HG03432 (cell line): ENCODE measurements at regions not wholly inside any gene's neighbourhood (a gene's known extent, or its start where the extent isn't known, plus 50 kb on each side); places are given as distances from the start of the nearest gene placed in this dataset.

Experiments used
- ATAC-seq: cut with Tn5 transposase; IDR thresholded peaks from one replicate; pipeline ENCODE4 v1.9.1; 2021; ENCODE audit warnings: mild to moderate bottlenecking, moderate library complexity; ENCODE audit not compliant: unreplicated experiment

DNA sequence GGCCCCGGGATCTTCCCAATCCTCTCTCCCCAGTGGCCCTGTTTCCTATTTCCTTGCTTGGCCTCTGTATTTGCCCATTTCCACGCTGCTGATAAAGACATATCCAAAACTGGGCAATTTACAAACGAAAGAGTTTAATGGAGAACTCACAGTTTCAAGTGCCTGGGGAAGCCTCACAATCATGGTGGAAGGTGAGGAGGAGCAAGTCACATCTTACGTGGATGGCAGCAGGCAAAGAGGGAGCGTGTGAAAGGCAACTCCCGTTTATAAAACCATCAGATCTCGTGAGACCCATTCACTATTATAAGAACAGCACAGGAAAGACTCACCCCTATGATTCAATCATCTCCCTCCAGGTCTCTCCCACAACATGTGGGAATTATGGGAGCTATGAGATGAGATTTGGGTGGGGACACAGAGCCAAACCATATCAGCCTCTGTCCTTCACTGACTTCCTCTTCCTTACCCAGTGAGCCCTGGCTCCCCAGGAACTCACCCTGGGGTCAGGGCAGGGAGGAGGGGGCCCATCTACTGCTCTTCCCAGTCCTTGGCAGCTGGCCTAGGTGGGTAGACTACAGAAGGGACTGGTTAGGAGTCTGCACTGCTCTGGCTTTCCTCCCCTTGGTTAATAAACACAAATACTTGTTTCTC is 105.8 kb upstream of the MYCN start:
- ATAC-seq, result no peak

DNA sequence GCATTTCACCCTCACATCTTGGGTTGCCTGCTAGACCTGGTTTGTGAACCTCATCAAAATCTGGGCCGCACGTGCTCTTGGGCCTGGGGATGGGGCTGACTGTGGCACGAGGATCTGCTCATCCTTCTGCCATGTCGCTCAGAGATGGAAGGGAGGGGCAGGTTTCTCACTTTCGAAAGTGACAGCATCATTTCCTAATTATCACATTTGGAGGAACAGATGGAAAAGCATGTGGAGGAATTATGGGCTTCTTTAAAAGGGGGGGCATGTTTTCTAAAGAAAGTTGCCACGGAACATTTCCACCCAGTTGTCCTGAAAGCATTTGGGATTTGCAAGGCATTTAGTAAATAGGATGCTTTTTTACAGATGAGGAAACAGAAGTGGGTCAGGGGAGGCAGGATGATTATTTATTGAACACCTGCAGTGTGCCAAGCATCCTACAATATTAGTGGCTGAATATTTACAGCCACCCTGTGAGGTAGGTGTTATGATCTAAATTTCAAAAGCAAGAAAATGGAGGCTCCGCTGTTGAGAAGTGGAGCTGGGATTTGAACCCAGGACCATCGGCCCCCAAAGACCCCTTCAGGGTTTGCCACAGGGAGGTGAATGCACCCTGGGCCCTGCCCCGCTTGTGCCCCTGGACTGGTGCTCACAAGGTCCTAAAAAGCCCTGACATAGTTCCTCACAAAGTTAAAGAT is 104.2 kb upstream of the MYCN start:
- no peak for ATAC-seq

DNA sequence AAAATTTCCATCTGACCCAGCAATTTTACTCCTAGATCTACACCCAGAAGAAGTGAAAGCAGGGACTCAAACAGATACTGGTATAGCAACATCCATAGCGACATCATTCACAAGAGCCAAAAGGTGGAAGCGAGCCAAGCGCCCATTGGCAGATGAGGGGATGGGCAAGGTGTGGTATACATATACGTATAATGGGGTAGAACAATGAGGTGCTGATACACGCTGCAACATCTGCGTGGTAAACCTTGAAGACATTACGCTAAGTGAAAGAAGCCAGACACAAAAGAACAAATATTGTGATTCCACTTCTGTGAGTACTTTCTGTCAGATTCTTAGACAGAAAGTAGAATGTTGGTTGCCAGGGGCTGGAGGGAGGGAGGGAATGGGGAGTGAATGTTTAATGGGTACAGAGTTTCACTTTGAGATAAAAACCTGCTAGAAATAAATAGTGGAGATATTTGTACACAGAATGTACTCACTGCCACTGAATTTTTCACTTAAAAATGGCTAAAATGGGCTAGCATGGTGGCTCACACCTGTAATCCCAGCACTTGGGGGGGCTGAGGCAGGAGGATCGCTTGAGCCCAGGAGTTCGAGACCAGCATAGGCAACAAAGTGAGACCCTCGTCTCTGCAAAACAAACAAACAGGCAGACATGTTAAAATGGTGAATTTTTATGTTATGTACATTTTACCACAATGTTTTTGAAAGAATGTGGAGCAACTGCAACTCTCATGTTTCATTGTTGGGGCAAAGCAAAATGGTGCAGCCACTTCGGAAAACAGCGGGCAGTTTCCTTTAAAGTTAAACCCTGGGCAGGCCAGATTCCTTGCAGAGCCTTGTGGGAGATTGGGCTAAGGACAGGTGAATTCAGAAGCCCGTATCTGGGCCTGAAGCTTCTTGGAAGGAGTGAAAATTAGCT is 103.4 kb upstream of the MYCN start:
- ATAC-seq, result no peak

DNA sequence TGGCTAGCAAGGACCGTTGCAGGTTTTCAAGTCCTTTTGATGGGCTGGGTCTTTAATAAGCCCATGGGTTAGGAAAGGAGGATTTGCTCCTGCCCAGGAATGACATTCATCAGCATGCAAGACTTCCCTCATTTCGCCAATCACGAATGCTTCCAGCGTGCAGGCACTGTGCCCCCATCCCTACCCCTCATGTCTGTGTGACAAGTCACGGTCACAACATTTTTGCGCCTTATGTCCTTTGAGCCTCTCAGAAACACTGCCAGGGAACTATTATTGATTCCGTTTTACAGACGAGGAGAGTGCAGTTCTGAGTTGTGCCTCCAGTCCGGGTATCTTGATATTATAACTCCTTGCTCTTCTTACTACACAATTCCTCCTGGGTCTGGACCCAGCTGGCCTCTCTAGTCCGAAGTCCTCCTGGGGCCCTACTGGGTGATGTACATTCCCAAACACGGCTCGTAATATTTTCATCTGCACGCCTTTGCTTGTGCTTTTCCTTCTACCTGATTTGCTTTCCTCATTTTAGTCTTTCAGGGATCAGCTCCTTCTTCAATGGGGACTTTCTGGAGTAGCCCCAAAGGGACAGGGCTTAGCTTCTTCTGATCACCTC is 101.8 kb upstream of the MYCN start:
- no peak for ATAC-seq

DNA sequence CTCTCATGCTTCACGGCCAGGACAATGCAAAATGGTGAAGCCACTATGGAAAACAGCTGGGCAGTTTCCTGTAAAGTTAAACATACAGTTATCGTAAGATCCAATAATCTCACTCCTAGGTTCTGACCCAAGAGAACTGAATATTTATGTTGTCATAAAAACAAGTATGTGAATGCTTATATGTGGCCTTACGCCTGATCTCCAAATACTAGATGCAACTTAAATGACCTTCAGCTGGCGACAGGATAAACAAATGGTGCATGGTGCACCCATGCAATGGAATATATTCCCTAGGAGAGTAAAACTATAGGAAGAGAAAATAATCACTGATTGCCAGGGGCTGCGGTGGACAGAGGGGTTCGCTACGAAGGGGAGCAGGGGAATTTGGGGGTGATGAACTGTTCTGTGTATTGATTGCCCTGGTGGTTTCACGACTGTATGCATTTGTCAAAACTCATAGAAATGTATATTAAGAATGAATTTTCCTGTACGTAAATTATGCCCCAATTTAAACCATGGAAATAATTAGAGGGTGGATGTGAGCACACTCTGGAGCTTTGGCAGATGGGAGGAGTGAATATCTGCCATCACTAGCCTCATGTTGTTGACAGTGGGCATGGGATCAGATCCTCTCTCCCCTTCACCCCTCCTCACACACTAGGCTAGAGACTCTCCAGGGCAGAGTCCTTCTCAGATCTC is 100.8 kb upstream of the MYCN start:
- no peak for ATAC-seq

DNA sequence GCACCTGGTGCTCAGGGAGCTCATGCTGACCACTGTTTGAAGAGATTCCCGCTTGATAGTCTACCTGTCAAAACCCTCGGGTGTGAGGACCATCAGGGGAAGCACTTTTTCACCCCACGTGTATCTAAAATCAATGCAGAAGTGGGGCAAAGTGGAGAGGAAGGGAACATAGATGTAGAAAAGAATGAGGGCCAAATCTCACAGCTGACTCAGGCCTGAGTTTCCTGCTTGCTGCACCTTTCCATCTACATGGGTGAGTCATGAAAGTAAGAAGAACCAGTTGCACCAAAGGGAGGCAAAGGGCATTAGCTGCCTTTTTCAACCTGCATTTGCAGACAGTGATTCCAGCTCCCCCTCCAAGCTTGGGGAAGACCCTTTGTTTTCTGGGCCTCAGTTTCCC is 100.2 kb upstream of the MYCN start:
- no peak for ATAC-seq

DNA sequence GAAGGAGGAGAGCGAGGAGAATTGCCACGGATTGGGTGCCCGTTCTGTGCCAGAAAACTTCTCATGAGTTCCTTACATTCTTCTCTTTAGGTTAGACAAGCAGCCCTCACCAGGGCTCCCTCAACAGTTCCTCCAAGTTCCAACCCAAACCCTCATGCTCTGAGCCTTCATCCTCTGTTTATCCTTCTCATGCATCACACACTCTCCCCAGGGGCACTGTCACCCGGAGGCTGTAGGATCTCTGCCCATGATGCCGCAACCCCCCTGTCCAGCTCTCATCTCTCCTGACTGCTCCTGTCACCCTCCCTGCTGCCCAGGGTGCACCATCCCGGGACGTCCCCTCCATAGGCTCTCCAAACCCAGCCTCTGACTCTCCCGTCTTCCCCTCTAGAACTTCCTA is 99.4 kb upstream of the MYCN start:
- no peak for ATAC-seq

DNA sequence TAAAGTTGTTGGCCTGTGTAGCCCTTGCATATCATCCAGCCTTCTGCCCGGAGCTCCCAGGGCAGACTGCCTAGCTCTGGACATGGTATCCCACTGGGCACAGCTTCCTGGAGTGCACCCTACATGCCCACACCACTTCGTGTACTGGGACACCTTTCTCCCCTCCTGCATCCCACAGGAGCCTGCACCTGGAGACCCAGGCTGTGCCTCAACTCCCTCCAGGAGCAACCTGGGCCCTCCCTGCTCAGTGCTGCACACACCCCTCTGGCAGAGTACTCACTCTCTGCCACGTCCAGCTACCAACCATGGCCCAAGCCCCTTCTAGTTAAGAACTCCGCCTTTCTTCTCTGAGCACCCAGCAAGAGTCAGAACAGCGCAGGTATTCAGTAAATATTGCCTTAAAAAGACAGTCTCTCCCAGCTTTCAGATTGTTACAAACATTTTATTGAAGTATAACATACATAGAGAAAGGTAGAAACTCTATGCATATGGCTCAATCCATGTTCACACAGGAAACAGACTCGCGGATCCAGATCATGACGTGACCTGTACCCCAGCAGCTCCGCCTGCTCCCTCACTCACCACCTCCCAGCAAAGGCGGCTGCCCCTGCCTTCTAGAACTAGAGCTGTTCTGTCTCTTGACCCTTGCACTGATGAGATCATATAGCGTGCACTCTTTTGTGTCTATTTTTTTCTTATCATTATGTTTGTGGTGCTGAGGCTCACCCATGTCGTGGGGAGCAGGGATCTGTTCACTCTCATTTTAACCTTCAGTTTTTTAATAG is 98.4 kb upstream of the MYCN start:
- ATAC-seq, result no peak

DNA sequence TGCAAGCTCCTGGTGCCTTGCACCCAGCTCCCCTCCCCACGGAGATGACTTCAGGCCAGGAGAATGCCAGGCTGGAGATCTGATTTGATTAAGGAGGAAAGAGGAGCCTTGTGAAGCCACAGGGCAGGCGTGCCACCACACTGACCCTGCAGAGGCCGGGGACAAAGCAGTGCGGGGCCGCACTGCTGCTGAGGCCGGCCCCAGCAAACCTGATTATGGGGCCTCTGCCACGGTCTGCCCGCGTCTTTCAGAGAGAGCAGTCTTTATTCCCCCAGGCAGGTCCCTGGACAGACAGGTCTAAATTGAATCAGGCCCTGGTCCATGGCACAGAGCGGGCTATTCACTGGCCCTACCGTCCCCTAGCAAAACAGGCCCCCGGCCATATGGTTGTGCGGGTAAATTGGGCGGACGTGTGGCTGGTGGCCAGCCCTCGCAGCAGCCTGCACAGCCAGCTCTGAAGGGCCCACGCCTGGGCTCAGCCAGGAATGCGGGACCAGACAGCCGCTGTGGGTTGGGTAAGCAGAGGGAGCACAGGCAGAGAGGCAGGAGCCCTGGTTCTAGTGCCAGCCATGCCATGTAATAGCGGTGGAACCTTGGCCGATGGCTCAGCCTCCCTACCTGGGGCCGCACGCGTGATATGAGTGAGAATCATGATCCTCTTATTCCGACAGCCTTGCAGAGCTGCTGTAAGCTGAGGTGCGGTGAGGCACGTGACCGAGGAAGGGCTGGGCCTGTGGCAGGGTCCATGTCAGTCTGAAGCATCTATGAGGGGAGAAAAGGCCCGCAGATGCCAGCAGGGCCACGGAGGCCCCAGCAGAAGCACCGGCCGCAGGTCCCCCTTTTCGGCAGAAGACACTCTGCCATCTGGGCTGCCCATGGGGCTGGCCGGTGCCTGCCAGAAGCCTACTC is 97.3 kb upstream of the MYCN start:
- ATAC-seq, result no peak

DNA sequence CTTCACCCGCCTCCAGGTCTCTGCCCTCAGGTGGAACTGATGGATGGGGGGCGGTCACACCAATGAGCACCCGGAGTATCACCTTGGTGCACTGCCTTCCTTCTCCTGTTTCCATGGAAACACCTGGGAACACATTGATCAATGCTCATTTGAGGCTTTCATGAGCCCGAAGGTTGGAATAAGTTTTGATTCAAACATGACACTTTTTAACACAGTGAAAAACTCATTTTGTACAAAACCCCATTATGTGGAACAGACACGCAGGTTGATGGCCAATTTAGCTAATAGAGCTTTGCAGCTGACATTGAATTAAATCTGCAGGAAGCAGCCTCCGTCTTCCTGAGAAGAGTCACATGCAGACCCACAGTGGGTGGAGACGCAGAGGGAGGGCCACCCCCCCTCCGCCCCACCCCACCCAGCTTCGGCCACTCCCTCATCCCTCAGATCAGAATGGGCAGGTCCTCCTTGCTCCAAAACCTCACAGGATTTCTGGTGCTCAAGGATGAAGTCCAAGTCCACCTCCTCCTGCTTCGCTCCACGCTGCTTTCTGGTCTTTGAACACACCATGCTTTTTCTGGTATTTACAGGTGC is 96.0 kb upstream of the MYCN start:
- ATAC-seq, result no peak

DNA sequence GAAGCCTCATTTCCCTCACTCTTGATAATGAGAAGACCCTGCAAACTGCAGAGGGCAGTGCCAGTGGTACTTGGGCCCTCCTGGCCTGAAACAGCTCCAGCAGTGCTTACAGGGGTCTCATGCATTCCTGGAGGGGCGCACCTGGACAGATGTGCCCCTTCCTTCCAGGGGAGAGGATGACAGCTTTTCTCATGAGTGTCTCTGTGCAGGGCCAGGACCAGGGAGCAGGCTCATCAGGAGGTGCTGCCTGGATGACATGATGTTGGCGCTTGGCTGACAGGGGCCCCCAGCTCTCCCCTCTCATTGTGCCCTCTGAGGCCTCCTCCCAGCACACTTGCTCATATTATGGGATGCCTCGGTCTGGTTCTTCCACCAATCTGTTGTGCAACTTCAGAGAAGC is 95.1 kb upstream of the MYCN start:
- ATAC-seq, result no peak

DNA sequence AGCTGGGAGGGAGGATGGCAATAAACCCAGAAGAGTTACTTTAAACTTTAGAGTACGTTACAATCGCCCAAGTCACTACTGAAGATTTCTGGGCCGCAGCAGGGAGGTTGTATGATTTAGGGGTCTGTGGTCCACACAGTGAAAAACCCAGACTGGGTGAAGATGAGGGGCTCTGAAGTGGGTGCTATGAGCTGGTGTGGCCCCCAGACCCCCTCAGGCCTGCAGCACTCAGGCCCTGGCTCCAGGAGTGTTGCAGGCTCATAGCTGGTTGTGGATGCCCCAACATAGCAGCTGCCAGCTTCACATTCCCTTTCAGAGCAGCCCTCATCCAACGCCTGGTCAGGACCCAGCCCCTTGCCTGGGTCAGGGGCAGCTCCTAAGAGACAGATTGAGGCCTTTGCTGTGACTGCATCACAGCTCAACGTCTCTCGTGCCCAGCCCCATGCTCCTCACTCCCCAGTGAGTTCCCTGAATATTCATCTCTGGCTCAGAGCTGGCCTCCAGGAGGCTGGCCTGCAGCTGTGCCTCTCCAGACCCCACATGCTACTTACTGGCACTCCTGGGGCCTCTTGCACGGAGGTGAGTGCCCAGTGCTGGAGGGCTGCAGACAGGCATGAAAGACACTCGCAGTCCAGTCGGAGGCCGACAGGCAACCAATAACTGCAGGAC is 94.5 kb upstream of the MYCN start:
- no peak for ATAC-seq

DNA sequence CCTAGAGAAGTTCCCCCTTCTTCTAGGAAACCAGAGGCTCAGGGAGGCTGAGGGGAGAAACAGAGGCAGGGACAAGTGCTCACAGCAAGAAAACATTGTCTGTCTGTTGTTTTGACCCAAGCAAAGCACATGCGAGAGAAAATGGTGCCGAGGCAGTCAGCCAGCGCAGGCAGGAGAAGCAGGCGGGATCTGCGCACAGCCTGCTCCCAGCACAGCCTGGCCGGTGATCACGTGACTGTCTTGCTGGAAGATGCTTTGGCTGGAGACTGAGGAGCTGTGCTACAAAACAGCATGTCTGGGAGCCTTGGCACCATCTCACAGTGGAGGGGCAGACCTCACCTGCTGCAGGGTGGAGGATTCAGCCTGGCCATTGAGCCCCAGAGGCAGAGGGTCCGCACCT is 93.7 kb upstream of the MYCN start:
- ATAC-seq, result no peak

DNA sequence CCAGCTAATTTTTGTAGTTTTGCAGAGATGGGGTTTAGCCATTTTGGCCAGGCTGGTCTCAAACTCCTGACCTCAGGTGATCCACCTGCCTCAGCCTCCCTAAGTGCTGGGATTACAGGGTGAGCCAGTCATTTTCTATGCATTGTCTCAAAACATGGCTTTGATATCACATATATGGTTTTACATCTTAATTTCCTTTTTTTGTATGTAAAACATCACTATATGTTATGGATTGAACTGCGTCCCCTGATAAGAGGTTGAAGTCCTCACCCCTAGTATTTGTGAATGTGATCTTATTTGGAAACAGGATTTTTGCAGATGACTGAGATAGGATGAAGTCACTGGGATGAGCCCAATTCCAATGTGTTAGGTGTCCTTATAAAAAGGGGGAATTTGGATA is 89.8 kb upstream of the MYCN start:
- ATAC-seq, result no peak

DNA sequence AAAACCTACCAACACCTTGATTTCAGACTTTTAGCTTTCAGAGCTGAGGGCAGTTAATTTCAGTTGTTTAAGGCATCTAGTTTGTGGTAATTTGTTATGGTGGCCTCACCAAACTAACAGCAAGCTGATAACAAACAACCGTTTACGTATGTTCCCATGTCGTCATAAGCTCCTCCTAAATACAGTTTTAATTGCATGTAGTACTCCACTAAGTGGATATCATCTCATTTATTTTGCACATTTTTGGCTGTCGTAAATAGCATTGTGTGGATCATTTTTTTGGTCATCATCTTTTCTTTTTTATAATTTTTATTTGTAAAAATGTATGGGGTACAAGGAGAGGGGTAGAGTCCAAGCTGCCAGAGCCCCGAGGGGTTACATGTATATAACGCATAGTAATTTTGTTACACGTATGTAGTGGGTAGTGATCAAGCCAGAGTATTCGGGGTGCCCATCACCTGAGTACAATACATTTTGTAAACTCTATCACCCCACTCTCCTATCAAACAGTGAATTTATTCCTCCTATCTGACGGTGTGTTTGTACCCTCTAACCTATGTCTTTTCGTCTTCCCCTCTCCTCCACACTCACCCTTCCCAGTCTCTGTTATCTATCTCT is 89.2 kb upstream of the MYCN start:
- no peak for ATAC-seq

DNA sequence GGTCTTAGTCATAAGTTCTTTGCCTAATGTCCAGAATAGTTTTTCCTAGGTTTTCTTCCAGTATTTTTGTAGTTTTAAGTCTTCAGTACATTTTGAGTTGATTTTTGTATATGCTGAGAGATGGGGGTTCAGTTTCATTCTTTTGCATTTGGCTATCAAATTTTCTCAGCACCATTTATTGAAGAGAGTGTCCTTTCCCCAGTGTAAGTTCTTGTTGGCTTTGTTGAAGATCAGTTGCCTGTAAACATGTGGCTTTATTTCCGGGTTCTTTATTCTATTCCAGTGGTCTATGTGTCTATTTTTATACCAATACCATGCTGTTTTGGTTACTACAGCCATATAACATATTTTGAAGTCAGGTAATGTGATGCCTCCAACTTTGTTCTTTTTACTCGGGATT is 87.5 kb upstream of the MYCN start:
- no peak for ATAC-seq

DNA sequence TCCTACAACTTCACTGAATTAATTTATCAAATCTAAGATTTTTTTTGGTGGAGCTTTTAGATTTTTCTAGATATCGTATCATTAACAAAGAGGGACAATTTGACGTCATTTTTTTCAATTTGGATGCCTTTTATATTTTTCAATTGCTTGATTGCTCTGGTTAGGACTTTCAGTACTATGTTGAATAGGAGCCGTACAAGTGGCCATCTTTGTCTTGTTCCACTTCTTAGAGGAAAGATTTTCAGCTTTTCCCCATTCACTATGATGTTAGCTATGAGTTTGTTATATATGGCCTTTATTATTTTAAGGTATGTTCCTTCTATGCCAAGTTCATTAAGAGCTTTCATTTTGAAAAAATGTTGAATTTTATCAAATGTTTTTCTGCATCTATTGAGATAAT is 86.4 kb upstream of the MYCN start:
- ATAC-seq, result no peak

DNA sequence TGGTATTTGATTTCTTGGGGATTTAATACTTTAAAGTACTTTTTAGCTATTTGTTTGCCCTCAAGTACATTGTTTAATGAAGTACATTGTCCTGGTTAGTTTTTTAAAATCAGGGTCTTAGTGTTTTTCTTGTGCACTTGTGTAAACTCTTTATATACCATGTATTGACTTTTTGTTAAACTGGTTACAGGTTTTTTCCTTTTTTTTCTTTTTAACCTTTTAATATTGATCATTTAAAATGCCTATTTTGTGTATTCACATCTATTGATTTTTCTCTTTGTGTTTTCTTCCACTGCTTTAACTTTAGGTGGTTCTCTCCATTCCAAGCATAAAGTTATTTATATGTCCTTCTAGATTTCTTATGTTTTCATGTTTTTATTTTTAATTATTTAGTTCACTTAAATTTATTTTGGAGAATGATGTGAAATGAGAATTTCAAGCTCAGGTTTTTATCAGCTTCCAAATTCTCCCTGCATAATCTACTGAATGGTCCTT is 84.5 kb upstream of the MYCN start:
- no peak for ATAC-seq
